Endothelial cell of umbilical vein (primary cell): ENCODE measurements at regions not wholly inside any gene's neighbourhood (a gene's known extent, or its start where the extent isn't known, plus 50 kb on each side); places are given as distances from the start of the nearest gene placed in this dataset.

ENCODE experiments used
- BruUV-seq: library from RNA; stranded (reverse); fragments of 400-500 nt; replicated peaks from 2 replicates; lab custom pipeline; 2021; lab: Mats Ljungman, UMichigan
- CTCF ChIA-PET: fragments of 300-600, 350-600 bp; sonication (Branson Sonifier 250); formaldehyde crosslinking; loops from one replicate; lab custom pipeline; 2021; ENCODE audit warnings: antibody characterized with exemption, inconsistent platforms; lab: Charles Lee
- POLR2A ChIA-PET: fragments of 300-600, 350-600 bp; sonication (Branson Sonifier 250); formaldehyde crosslinking; loops from one replicate; lab custom pipeline; 2021; ENCODE audit warnings: antibody characterized with exemption, inconsistent platforms; lab: Charles Lee
- DNase-seq: peaks from one replicate; pipeline ENCODE4 v3.0.0-alpha.2; 2011; ENCODE audit warnings: low read depth, low spot score
- FAIRE-seq: peaks from 2 replicates; lab custom pipeline; 2011; peaks lifted over from hg19 to GRCh38; lab: Jason Lieb, UNC
- H2AFZ ChIP-seq: 2 replicates; pipeline ENCODE4 v1.6.0; 2012; ENCODE audit warnings: low read depth, low read length, control low read depth, inconsistent platforms
- H3K27ac ChIP-seq: 2 replicates; pipeline ENCODE4 v1.5.1; 2011; ENCODE audit warnings: low read depth, mild to moderate bottlenecking, control low read depth, low read length, moderate library complexity; ENCODE audit not compliant: insufficient read depth
- H3K27me3 ChIP-seq, 2 experiments: 2 replicates each; pipeline versions ENCODE4 v1.6.0 to v1.6.1; 2011; ENCODE audit warnings: low read length in 2 of 2, mixed read lengths in 1 of 2; ENCODE audit not compliant: control insufficient read depth in 2 of 2, insufficient read depth in 2 of 2
- H3K36me3 ChIP-seq, 2 experiments: 2 replicates in 1 of 2; 3 replicates in 1 of 2; pipeline ENCODE4 v1.5.1; 2011; ENCODE audit warnings: low read length in 2 of 2, mild to moderate bottlenecking in 1 of 2, moderate library complexity in 1 of 2; ENCODE audit not compliant: control insufficient read depth in 2 of 2, insufficient read depth in 2 of 2; ENCODE audit errors: extremely low read depth in 1 of 2
- H3K4me1 ChIP-seq: 3 replicates; pipeline ENCODE4 v1.5.1; 2011; ENCODE audit warnings: mild to moderate bottlenecking, low read length; ENCODE audit not compliant: control insufficient read depth, insufficient read depth; ENCODE audit errors: extremely low read depth
- H3K4me2 ChIP-seq: 2 replicates; pipeline ENCODE4 v1.6.1; 2011; ENCODE audit warnings: low read length, control low read depth, mixed read lengths; ENCODE audit not compliant: insufficient read depth
- H3K4me3 ChIP-seq, 3 experiments: fragments of 200-600 bp in 1 of 3; sonication (generic), shearing (Covaris generic) in 1 of 3; replicated peaks in 1 of 3; 2 replicates each; pipeline ENCODE4 v1.5.1; 2011 to 2016; ENCODE audit warnings: control low read depth in 3 of 3, low read length in 3 of 3, mild to moderate bottlenecking in 2 of 3, inconsistent platforms in 1 of 3, low read depth in 1 of 3, moderate library complexity in 1 of 3; ENCODE audit not compliant: insufficient read depth in 1 of 3
- H3K79me2 ChIP-seq: 2 replicates; pipeline ENCODE4 v1.6.0; 2012; ENCODE audit warnings: low read length, inconsistent platforms; ENCODE audit not compliant: control insufficient read depth, insufficient read depth
- H3K9ac ChIP-seq: replicated peaks from 2 replicates; pipeline ENCODE3; 2011; ENCODE audit warnings: low read length, control low read depth; ENCODE audit not compliant: insufficient read depth; ENCODE audit errors: extremely low read depth
- H3K9me1 ChIP-seq: replicated peaks from 3 replicates; pipeline ENCODE4 v1.6.0; 2011; ENCODE audit warnings: mild to moderate bottlenecking, low read length; ENCODE audit not compliant: control insufficient read depth, insufficient read depth; ENCODE audit errors: extremely low read depth
- H3K9me3 ChIP-seq: replicated peaks from 2 replicates; pipeline ENCODE4 v1.5.1; 2012; ENCODE audit warnings: low read length, inconsistent platforms; ENCODE audit not compliant: control insufficient read depth, insufficient read depth
- H4K20me1 ChIP-seq: replicated peaks from 2 replicates; pipeline ENCODE3; 2011; ENCODE audit warnings: mild to moderate bottlenecking, low read length; ENCODE audit not compliant: control insufficient read depth, insufficient read depth; ENCODE audit errors: extremely low read depth
- CTCF ChIP-seq, 2 donors: IDR thresholded peaks; 1 replicate in 1 of 2; 2 replicates in 1 of 2; pipeline ENCODE4 v1.5.1; 2011; ENCODE audit warnings: low read length in 2 of 2, mild to moderate bottlenecking in 2 of 2, moderate library complexity in 2 of 2, control low read depth in 1 of 2, inconsistent platforms in 1 of 2, low read depth in 1 of 2; ENCODE audit not compliant: insufficient read depth in 1 of 2; ENCODE audit errors: extremely low read depth in 1 of 2
- EZH2 ChIP-seq: IDR thresholded peaks from 2 replicates; pipeline ENCODE4 v1.6.1; 2012; ENCODE audit warnings: borderline replicate concordance, low read depth, mild to moderate bottlenecking, moderate library complexity, low read length, inconsistent platforms; ENCODE audit not compliant: severe bottlenecking
- FOS ChIP-seq: IDR thresholded peaks from 2 replicates; pipeline ENCODE4 v1.6.1; 2011; ENCODE audit warnings: mild to moderate bottlenecking, low read length, moderate library complexity, borderline replicate concordance; ENCODE audit not compliant: insufficient read depth
- GATA2 ChIP-seq: IDR thresholded peaks from 2 replicates; pipeline ENCODE4 v1.7.0; 2011; ENCODE audit warnings: low read depth, mild to moderate bottlenecking, moderate library complexity, mixed read lengths, low read length; ENCODE audit not compliant: insufficient read length, insufficient read depth
- JUN ChIP-seq: IDR thresholded peaks from 2 replicates; pipeline ENCODE4 v1.6.1; 2011; ENCODE audit warnings: borderline replicate concordance, low read depth; ENCODE audit not compliant: insufficient read length, insufficient read depth
- MYC ChIP-seq: IDR thresholded peaks from one replicate; pipeline ENCODE4 v1.6.1; 2011; ENCODE audit warnings: mild to moderate bottlenecking, low read depth, low read length
- POLR2A ChIP-seq: IDR thresholded peaks from 2 replicates; pipeline ENCODE4 v1.6.1; 2012; ENCODE audit warnings: low read depth, mild to moderate bottlenecking, control low read depth, low read length
- POLR2AphosphoS5 ChIP-seq: IDR thresholded peaks from 2 replicates; pipeline ENCODE4 v1.6.1; 2012; ENCODE audit warnings: low read depth, mild to moderate bottlenecking, control low read depth, low read length, moderate library complexity; ENCODE audit not compliant: insufficient read depth
- dilution Hi-C: fragments of 300-500 bp; cut with MboI; formaldehyde crosslinking; loops from one replicate; pipeline ENCODE4 v1.15.0; 2019; ENCODE audit warnings: low sequenced_read_pairs; ENCODE audit not compliant: extremely low pct_ligation_motif_present
- intact Hi-C: fragments of 100-400 bp; cut with micrococcal nuclease; formaldehyde crosslinking; loops from one replicate; pipeline ENCODE4 v1.10.0; 2022
- TF ChIP-seq, protein P1 (sequence below): IDR thresholded peaks from 2 replicates; pipeline ENCODE4 v1.6.1; 2011; ENCODE audit not compliant: insufficient read depth, insufficient read length

- H3K9me1 ChIP-seq: no peaks in the 10 kb centered on the region
- BruUV-seq: no TSS peak
- H3K79me2 ChIP-seq: no peaks in the 10 kb centered on the region
- H3K4me1 ChIP-seq: no peaks in the 10 kb centered on the region
- no peaks in the 10 kb centered on the region for H4K20me1 ChIP-seq
- DNase-seq (peak; percentile 3), FAIRE-seq (peak; percentile 42)
- no peak overlapping the region for H2AFZ ChIP-seq
- H3K4me2 ChIP-seq: no peak overlapping the region
- dilution Hi-C loops (no loop called here), intact Hi-C loops (no loop called here)
- H3K27me3 ChIP-seq: no peaks in the 10 kb centered on the region
- no peaks in the 10 kb centered on the region for H3K36me3 ChIP-seq
- no peaks in the 10 kb centered on the region for H3K9me3 ChIP-seq
- H3K9ac ChIP-seq: no peak overlapping the region
- ChIA-PET POLR2A (no interaction called here), CTCF (no interaction called here)
- no peak overlapping the region for H3K27ac ChIP-seq
- TF ChIP-seq POLR2AphosphoS5 (no peak), POLR2A (no peak), GATA2 (no peak), MYC (no peak), FOS (no peak), EZH2 (no peak), JUN (no peak), CTCF (IDR thresholded peaks at IDR 0.05; ENCODE audit: extremely low read depth in 1 of 2, insufficient read depth in 1 of 2, low read depth in 1 of 2, low read length in 2 of 2) (no peak)
- TF ChIP-seq, protein P1, sequence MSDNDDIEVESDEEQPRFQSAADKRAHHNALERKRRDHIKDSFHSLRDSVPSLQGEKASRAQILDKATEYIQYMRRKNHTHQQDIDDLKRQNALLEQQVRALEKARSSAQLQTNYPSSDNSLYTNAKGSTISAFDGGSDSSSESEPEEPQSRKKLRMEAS: no peak
- H3K4me3 ChIP-seq: no peak overlapping the region
Observed at GRCh38 chr2:172345956-172346555, 81.3 kb upstream of the ITGA6 start.
